ENCODE measurements at regions not wholly inside any gene's neighbourhood (a gene's known extent, or its start where the extent isn't known, plus 50 kb on each side); places are given as distances from the start of the nearest gene placed in this dataset.

- H3K4me3 ChIP-seq, result no peak overlapping the region
- H3K36me3 ChIP-seq, result no peaks in the 10 kb centered on the region
- H3K9me3 ChIP-seq (replicated peaks), result no peaks in the 10 kb centered on the region
- H3K4me1 ChIP-seq, result peaks cover 3% of the 10 kb centered on the region
- intact Hi-C loops (cut with micrococcal nuclease), result no loop called here
- no peak overlapping the region for H3K27ac ChIP-seq (replicated peaks)
- DNase-seq, result no peak
- peaks cover 2% of the 10 kb centered on the region for H3K27me3 ChIP-seq (ENCODE audit: low read depth)
- TF ChIP-seq, protein P1, sequence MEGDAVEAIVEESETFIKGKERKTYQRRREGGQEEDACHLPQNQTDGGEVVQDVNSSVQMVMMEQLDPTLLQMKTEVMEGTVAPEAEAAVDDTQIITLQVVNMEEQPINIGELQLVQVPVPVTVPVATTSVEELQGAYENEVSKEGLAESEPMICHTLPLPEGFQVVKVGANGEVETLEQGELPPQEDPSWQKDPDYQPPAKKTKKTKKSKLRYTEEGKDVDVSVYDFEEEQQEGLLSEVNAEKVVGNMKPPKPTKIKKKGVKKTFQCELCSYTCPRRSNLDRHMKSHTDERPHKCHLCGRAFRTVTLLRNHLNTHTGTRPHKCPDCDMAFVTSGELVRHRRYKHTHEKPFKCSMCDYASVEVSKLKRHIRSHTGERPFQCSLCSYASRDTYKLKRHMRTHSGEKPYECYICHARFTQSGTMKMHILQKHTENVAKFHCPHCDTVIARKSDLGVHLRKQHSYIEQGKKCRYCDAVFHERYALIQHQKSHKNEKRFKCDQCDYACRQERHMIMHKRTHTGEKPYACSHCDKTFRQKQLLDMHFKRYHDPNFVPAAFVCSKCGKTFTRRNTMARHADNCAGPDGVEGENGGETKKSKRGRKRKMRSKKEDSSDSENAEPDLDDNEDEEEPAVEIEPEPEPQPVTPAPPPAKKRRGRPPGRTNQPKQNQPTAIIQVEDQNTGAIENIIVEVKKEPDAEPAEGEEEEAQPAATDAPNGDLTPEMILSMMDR (IDR thresholded peaks at IDR 0.05; ENCODE audit: borderline replicate concordance), result no peak
These were observed 296.9 kb downstream of the FBXO15 start for GRCh38 chr18:73850782-73851181.

- DNase-seq, result no peak
- intact Hi-C loops (cut with micrococcal nuclease), result no loop called here
- Histone ChIP-seq H3K4me3 (no peak overlapping the region), H3K9me3 (replicated peaks) (no peaks in the 10 kb centered on the region), H3K27me3 (ENCODE audit: low read depth) (peaks cover 23% of the 10 kb centered on the region), H3K27ac (replicated peaks) (peak overlapping the region; percentile 58), H3K36me3 (no peaks in the 10 kb centered on the region), H3K4me1 (peaks cover 3% of the 10 kb centered on the region)
- TF ChIP-seq, protein P1 (IDR thresholded peaks at IDR 0.05; ENCODE audit: borderline replicate concordance), result no peak
These were observed 299.0 kb downstream of the FBXO15 start for GRCh38 chr18:73848656-73849055.

DNA sequence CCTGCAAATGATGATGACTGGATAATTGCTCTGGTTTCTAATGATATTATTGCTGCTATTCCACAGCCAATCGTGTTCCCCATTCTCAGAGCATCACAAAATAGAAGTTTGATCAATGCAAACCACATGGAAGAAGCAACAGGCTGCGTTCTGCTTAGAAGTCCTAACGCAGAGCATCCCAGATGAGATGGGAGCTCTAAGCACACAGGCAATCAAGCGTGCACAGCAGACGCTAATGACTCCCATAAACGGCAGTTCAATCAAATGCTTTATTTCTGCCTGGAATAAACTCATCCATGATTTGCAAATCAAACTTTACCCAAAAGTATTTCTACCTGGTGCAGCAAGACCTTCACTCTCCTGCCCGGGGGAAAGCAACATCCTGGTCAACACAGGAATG, 304.2 kb downstream of the FBXO15 start:
- intact Hi-C loops (cut with micrococcal nuclease), result no loop called here
- TF ChIP-seq, protein P1 (IDR thresholded peaks at IDR 0.05; ENCODE audit: borderline replicate concordance), result no peak
- H3K9me3 ChIP-seq (replicated peaks), result no peaks in the 10 kb centered on the region
- no peak overlapping the region for H3K27ac ChIP-seq (replicated peaks)
- H3K4me3 ChIP-seq, result no peak overlapping the region
- no peaks in the 10 kb centered on the region for H3K36me3 ChIP-seq
- DNase-seq, result no peak
- H3K27me3 ChIP-seq (ENCODE audit: low read depth), result peaks cover 30% of the 10 kb centered on the region
- peaks cover 6% of the 10 kb centered on the region for H3K4me1 ChIP-seq

DNA sequence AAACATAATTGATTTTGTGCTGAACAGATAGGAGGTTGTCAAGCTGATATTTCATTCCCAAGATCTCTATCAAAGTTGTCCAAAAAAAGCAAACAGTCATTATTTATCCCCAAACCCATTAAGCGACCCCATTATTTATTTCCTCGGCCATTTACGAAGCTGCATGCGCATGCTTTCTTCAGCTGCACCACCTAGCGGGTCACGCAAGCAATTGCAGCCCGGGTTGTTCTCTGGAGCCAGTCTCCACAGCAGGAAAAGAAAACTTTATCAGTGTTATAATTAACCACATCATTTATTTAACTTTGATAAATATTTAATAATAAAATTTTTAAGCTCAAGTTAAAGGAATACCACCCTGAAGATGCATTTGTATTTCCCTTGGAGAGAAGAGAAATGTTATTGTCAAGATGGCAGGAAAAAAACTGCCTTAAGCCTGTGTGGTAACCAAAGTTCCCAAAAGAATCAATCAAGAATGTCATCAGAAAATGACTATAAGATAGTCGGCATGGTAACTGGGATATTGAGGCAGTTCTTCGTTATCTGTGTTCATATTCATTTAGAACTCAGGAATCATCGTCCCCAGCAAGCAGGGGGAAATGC, 304.7 kb downstream of the FBXO15 start:
- peaks cover 30% of the 10 kb centered on the region for H3K27me3 ChIP-seq (ENCODE audit: low read depth)
- H3K4me1 ChIP-seq, result peaks cover 6% of the 10 kb centered on the region
- H3K36me3 ChIP-seq, result no peaks in the 10 kb centered on the region
- TF ChIP-seq, protein P1 (IDR thresholded peaks at IDR 0.05; ENCODE audit: borderline replicate concordance), result peak; percentile 97
- H3K4me3 ChIP-seq, result peak overlapping the region; percentile 38
- intact Hi-C loops (cut with micrococcal nuclease), result no loop called here
- no peak overlapping the region for H3K27ac ChIP-seq (replicated peaks)
- no peaks in the 10 kb centered on the region for H3K9me3 ChIP-seq (replicated peaks)
- no peak for DNase-seq

- TF ChIP-seq, protein P1 (IDR thresholded peaks at IDR 0.05; ENCODE audit: borderline replicate concordance), result peak; percentile 30
- intact Hi-C loops (cut with micrococcal nuclease), result no loop called here
These were observed 306.0 kb downstream of the FBXO15 start for GRCh38 chr18:73841661-73842060.

More at GRCh38 chr18:73841661-73842060, 306.0 kb downstream of the FBXO15 start:
- H3K4me1 ChIP-seq, result peaks cover 6% of the 10 kb centered on the region
- no peaks in the 10 kb centered on the region for H3K9me3 ChIP-seq (replicated peaks)
- no peak for DNase-seq
- no peaks in the 10 kb centered on the region for H3K36me3 ChIP-seq
- H3K4me3 ChIP-seq, result no peak overlapping the region
- peaks cover 30% of the 10 kb centered on the region for H3K27me3 ChIP-seq (ENCODE audit: low read depth)
- no peak overlapping the region for H3K27ac ChIP-seq (replicated peaks)

All from left ventricle myocardium inferior (tissue), 1 donor.